GM18519 (cell line): ENCODE measurements at regions not wholly inside any gene's neighbourhood (a gene's known extent, or its start where the extent isn't known, plus 50 kb on each side); places are given as distances from the start of the nearest gene placed in this dataset.
"Not testable (repeated sequence)": the region's sequence is repeated elsewhere in the genome, so short reads cannot be mapped to it uniquely, and the experiment has no call there.

Experiments
- ATAC-seq: cut with Tn5 transposase; IDR thresholded peaks from one replicate; pipeline ENCODE4 v1.9.1; 2021; ENCODE audit warnings: mild to moderate bottlenecking, moderate library complexity; ENCODE audit not compliant: unreplicated experiment, low FRiP score

DNA sequence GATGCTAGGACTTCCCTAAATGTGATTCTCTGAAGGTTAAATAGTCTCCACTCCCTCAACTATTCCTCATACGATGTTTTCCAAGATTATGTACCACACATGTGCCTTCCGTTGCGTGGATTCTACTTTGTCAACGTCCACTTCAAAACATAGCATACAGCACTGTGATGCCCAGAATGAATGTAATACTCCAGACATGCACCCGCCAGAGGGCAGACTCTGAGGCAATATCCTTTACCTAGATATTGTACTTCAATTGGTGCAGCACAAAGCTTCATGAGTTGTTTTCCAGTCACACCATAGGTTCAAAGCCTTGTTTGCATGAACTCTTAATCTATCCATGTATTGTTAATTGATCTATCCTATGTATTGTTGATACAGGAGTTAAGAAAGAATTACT, 201.0 kb upstream of the NABP1 start:
- ATAC-seq, result no peak

DNA sequence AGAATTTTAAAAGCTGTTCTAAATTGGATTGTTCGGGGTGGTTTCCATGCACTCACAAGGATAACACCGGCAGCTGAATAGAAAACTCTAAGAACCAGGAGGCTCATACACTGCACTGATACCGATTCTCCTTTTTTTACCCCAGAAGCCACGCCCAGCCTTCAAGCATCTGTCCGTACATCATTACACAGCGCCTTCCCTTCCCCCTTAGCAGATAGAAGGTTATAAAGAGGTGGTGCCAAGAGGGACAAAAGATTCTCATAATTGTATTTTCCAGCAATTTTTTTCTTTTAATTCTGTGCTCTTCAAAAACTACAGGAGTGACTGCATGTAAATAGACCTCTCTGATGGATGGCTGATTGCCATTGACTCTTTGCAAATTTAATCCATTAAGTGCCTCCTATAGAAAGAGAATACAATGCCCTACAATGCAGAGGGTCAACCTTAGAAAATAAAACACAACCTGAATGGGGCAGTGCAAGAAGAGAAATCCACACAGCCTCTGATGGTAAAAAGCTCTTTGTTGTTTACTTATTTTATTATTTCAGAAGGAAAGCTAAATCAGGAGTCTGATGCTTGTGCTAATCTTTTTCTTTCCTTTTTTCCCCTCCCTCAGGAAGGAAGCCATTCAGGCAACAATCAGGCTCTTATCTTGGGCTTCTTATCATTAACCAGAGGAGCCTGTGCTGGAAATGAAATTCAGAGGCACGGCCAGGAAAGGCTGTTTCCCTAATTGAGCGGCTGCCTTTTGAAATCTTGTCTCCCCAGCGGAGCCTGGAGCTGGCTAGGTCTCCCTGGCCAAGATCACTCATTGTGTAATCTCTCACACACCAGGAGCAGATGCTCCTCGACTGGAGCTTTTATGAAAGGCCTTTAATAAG, 198.9 kb upstream of the NABP1 start:
- ATAC-seq, result no peak

DNA sequence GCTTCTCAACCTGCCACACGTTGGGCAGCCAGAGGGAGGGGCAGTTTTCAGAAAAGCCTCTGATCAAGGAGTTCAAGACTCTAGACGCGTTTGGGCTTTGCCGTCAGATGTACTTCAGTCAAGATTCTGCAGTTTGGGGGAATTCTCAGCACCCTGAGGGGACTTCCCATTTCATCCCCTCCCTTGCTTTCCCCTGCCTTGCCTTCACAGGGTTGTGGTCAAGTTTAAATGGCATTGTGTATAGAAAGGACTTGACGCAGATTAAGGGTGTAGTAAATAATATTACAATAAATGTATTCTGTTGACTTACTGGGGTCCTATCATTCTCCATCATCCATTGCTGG, 198.3 kb upstream of the NABP1 start:
- ATAC-seq, result no peak

DNA sequence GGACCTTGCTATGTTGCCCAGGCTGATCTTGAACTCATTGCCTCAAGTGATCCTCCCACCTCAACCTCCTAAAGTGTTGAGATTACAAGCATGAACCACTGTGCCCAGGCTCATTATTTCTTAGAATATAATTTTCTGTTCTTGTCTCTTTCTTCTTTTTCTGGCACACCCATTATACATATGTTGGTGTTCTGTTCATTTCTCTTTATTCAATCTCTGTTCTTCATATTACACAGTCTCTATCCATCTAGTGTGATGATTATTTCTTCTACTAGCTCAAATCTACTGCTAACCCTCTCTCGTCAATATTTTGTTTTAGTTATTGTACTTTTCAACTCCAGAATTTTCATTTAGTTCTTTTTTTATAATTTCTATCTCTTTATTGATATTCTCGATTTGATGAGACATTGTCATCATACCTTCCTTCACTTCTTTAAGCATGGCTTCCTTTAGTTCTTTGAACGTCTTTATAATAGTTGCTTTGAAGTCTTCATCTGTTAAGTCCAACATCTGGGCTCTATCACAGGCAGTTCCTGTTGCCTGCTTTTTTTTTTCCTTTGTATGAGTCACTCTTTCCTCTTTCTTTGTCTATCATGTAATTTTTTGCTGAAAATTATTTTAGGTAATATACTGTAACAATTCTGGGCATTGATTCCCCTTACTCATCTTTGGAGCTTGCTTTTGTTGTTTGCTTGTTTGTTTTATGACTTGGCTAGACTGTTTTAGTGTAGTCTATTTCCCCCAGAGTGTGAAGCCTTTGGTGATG, 196.4 kb upstream of the NABP1 start:
- no peak for ATAC-seq

DNA sequence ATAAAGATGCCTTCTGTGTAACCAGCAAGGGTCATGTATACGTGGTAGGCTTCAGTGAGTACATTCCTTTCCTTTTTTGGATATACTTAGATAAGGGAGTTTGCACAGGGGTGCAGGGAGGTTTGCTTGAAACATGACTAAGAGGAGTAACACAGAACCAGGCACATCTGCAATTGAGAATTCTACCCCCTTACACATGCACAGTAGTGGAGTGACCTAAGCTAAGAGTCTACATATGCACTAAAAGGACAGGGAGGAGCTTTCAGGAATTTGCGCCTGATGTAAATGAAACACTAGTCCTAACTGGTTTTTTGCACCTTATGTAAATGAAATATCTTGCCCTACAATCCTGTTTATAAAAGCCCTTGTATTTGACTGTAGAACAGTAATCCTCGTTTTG, 194.8 kb upstream of the NABP1 start:
- ATAC-seq, result no peak

DNA sequence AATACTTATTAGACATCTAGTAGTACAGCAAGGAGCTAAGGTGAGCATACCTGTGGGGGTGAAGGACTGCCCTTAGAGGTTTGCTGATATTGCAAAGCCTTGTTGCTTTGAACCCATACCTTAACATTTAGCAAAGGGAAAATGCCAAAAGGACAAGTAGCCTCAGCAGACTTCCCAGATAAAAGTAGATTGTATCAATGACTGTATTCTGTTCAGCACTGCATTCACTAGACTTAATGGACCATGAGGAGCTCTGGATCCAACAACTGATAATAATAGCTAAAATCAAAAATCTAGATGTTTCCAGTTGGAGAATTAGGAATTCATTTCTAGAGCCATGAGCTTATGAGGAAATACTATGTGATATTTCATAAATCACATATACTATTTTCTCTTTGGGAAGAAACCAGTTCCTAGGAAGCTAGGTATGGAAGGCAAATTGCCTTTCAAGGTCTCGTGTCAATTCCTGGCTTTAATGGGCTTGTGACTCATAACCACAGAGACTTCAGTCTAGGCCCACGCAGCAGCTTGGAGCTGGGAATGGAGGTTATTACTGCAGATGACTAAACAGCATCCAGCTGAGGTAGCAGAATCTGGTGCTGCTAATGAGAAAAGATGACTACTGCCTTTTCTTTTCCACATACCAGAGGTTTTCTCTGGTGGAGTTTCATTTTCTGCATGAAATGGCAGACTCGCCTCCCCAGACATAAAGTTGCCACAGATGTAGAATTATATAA, 191.2 kb upstream of the NABP1 start:
- no peak for ATAC-seq

DNA sequence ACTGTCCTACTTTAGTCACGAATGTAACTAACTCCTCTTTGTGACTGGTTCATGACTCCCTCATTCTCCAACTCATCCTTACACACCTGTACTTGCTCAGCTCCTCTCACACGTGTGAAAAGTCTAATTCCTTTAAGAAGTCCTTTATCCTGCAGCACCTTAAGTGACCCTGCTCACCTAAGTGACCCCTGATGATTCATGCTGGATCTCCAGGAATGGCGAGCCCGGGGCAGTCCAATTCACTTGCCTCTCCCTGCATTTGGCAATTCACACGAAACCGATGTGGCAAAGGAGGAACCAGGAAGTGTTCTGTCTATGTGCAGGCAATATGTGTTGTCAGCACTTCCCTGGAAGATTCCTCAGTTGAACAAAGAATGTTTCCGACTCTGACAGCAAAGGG, 189.8 kb upstream of the NABP1 start:
- no peak for ATAC-seq

DNA sequence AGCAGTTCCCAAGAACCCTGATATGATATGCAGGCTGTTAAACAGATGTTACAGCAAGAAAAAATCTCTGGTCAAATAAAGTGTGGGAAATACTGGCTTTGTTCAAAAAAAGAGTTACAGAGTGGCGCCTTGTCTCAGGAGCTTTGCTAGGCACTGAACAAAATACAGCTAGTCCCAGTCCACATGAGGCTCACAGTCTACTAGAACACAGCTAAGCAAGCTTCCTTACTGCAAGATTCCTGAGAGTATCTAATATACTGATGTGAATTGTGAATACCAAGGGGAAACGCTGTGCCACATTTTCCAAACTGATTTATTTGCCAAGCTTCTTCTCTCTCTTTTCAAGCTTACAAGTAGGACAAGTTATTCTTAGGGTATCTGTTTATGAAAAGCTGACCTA, 188.8 kb upstream of the NABP1 start:
- ATAC-seq, result no peak

DNA sequence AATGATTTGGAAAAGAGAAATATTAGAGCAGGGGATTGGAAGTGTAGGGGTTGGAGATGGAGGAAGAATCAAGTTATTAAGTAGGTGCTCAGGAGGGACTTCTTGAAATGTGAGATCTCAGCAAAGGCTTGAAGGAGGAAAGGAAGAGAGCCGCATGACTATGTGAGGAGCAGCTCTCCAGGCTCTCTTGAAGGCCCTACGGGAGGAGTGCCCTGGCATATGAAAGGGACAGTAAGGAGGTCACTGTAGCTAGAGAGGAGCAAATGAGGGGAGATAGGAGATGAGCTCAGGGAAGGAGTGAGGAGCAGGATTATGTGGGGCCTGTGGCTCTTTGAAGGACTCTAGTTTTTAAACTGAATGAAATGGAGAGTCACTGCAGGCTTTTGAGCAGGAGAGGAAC, 181.1 kb upstream of the NABP1 start:
- ATAC-seq, result no peak

DNA sequence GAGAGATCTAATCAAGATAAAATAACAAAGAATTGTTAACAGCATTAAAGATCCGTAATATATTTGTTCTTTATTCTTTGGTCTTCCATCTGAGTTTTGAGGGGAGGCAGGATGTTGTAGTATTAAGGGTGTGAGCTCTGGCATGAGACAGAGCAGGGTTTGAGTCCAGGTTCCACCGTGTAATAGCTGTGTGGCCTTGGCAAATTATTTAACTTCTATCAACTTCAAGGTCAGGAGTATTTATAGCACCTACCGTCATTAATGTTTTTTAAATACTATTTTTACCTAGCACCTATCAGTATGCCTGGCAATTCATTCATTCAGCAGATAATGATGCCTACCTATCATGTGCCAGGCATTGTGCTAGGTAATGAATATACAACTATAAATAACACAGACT, 180.1 kb upstream of the NABP1 start:
- no peak for ATAC-seq

DNA sequence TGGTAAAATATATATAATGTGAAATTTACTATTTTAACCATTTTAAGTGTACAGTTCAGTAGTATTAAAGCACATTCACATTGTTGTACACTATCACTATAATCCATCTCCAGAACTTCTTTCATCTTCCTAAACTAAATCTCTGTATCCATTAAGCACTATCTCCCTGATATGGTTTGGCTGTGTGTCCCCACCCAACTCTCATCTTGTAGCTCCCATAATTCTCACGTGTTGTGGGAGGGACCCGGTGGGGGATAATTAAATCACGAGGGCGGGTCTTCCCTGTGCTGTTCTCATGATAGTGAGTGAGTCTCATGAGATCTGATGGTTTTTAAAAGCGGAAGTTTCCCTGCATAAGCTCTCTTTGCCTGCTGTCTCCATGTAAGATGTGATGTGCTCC, 178.9 kb upstream of the NABP1 start:
- ATAC-seq, result no peak

DNA sequence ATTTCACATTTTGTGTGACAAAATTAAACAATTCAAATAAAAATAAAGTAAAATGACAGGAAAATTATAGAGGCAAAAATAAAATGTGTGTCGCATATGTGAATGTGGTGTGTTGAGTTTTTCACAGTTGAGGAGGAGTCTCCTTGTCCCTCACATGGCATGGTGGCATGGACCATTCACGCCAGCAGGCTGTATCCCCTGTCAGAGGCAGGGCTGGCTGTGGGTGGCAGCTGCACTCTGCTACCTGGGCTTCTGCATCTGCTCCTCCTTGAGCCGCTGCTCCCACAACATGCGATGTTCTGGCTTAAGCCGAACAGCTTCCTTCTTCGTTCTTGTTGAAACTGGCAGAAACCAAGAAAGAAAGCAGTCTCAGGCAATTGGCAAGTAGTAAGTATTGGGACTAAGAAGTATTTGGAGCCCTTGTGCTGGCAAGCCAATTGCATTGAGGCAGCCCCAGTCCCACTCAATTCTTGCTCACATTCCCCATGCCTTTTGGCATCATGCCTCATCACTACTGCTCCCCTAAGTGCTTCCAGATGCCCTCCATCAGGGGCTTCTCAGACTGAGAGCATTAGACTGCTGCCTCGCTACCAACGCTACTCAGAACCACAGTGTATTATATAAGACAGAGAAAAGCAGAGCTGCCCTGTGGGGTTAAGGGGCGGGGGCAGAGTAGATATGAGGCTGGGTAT, 177.9 kb upstream of the NABP1 start:
- no peak for ATAC-seq

DNA sequence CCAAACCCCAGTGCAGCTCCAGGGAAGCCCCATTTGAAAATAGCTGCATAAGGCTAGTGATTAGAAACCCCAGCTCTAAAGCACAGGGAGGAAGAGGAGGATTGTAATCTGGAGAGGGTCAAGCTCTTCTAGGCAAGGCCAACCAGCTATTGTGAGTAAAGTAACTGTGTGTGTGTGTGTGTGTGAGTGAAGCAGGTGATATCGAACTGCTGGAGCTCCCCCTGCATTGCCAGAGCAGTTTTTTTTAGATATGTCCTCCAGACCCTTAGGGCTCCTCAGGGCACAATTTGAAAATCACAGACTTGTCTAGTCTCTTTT, 177.4 kb upstream of the NABP1 start:
- ATAC-seq, result no peak

DNA sequence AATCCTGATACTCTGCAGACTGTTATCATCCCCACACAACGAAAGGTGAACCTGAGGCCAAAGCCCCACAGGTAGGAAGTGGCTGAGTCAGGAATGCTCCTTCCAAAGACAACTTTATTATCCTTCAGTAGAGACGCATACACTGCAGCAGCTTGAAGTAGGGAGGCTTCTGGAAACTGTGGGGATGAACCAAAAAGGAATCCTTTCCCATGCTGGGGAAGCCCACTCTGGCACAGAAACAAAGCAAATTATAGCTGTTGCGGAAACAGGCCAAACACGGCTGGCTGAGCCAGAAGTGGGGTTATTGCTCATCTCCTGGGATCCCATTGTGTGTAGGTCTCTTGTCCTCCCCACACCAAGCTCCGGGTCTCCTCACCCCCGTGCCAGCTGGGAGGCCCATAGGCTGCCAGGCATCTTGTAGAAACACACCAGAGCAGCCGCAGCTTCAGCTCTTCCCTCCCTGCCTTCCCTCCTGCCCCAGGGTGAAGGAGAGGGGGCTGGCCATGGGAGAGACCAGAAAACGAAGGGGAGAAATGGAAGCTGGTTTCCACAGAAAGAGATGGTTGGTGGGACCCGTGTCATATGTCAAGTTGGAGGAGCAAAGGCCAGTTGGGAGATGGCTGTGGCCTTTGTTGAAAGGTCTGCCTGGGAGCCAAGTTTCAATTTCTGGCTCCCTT, 176.9 kb upstream of the NABP1 start:
- ATAC-seq, result no peak

DNA sequence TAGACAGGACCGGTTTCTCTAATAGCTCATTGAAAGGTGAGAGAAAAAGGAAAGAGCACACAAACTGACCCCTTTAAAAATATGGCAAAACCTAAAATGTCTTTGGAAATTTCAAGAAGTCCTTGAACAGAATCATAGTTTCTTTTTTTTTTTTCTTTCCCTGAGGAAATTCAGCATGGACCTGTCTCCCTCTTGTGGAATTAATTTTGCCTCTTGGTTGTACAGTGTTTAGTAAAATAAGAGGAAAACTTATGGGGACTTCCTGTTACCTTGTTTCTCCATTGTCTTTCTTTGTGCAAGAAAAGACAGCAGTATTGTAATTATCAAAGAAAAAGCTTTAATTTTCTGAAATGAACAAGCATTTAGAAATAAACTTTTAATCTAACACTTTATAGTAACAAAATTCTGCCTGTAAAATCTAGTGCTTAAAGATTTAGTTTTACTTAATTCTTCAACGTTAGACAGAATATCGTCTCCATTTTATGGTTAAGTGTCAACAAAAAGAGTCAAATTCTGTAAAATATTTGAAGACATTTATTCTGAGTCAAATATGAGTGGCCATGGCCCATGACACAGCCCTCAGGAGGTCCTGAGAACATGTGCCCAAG, 176.3 kb upstream of the NABP1 start:
- no peak for ATAC-seq

DNA sequence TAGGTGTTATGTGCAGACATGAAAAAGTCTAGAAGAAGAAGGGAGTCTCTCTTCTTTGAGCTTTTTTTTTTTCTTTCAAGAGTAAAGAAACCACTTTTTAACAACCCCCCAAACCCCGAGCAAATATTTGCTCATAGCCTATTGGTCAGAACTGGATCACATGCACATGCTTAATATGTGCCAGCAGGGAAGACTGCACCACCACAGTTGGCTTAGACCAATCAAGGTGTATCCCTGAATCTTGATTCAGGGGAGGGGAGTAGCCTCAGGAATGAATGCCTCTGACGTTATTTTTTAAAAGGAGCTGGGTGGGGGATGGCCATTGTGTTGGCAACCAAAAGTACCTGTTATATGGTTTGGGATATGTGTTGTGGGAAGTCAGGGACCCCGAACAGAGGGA, 171.4 kb upstream of the NABP1 start:
- no peak for ATAC-seq

DNA sequence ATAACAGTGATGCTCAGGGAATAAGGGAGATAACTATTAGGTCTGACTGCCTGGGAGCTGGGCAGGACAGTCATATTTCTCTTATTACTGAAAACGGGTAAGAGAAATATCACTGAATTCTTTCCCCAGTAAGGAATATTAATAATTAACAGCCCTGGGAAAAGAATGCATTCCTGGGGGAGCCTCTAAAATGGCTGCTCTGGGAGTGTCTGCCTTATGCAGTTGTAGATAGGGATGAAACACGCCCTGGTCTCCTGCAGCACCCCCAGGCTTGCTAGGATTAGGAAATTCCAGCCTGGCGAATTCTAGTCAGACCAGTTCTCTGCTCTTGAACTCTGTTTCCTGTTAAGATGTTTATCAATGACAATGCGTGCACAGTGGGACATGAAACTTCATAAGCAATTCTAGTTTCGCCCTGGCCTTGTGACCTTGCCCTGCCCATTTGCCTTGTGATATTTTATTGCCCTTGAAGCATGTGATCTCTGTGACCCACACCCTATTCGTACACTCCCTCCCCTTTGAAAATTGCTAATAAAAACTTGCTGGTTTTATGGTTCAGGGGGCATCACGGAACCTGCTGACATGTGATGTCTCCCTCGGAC, 170.6 kb upstream of the NABP1 start:
- not testable (repeated sequence) for ATAC-seq

DNA sequence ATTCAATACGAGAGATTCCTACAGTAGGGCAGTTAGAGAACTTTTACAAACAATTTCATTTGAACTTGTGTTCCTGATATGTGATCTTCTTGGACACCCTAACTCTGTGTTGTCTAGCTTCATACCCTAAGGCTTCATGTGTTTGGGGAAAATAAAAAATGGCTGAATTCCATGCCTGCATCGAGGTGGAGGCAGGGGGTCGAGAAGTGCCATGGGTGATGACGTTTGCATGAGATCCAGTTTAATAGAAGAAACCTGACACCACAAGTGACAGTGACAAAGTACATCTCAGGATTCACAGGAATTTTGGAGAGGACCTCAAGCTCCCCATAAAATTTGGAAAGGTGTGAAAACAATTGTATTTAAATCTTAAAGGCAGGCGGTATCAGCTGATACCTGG, 169.2 kb upstream of the NABP1 start:
- ATAC-seq, result no peak

DNA sequence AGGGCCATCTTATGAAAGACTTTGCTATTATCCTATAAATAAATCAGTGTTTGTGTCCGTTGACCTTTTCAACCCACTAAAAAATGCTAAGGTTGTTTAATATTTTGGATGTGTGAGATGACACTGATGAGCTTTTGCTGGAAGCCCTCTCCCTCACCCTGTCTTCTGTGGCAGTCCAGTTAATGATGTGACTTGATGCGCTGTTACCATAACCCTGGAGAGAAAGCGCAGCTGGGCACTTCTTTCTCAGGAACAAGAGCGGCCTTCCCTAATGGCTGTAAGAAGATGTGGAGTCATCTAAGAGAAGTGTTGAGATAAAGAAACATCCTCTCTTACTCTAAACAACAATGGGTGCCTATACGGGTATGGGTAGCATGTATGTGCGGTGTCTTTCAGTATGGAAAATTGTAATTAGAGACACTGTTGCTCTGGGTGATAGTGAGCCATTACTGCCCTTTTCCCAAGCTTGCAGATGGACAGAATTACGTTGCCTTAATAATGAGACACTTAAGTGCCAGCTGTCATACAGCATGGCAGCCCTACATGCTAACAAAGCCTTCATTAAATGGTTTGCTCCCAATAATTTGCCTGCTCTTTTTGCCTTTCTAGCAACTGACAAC, 165.6 kb upstream of the NABP1 start:
- no peak for ATAC-seq
